ENCODE measurements at regions not wholly inside any gene's neighbourhood (a gene's known extent, or its start where the extent isn't known, plus 50 kb on each side); places are given as distances from the start of the nearest gene placed in this dataset.

- TF ChIP-seq POLR2A (IDR thresholded peaks at IDR 0.05) (no peak), CTCF (IDR thresholded peaks at IDR 0.05) (no peak)
Observed at GRCh38 chr9:126084696-126085095, 241.9 kb upstream of the MVB12B start.

Data from Peyer's patch (tissue), 4 donors.